ENCODE measurements at regions not wholly inside any gene's neighbourhood (a gene's known extent, or its start where the extent isn't known, plus 50 kb on each side); places are given as distances from the start of the nearest gene placed in this dataset.
A peak's percentile ranks its signal among the peaks of the same experiment; 100 is the strongest.
"Not testable (repeated sequence)": the region's sequence is repeated elsewhere in the genome, so short reads cannot be mapped to it uniquely, and the experiment has no call there.

- DNase-seq, result no peak
Measured at GRCh38 chr14:96688629-96689028, 108.6 kb upstream of the VRK1 start.

DNA sequence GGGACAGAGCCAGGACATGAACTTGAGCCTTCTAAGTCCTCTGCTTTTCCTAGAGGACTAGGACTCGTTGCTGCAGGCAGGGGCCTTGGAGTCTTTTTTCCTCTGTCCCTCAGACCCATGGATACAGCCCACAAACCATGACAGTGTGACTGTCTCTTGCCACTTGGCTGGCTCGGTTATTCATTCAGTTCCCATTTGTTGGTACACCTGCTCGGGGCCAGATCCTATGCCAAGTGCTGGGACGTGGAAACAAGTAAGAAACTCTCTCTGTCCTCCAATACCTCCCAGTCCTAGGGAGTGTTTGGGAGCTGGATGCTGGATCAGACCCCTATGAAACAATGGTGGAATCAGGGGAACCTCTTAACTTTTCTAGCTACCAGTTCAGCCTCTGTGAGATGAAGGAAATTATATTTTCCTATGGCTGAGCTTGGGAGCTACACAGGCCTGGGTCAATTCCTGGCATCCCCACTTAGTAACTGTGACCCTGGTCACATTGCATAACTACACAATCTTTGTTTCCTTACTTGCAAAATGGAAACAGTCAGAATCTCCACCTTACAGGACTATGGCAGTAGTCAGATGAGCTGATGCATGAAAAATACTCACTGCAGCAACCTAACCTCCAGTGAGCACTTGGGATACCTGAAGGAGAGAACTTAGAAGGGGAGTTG lies 106.3 kb upstream of the VRK1 start:
- no peak for DNase-seq

- no peak for DNase-seq
Measured at GRCh38 chr14:96693252-96693820, 103.8 kb upstream of the VRK1 start.

DNA sequence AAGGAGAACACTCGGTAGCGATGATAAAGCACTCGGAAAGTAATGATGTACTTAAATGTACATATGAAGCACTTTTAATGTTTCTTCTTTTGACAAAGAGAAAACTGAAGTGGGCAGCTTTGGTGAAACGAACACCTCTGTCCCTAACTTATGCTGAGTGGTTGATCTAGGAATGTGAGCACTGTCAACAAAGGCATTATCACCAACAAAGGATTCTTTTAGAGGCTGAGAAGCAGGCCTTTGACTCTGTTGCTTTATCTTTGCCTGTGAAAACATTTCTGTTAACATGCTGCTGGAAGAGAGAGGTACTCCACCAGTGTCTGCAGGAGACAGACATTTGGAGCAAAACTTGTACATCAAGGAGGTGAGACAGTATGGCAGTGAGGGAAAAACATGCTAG lies 103.2 kb upstream of the VRK1 start:
- DNase-seq, result no peak

DNA sequence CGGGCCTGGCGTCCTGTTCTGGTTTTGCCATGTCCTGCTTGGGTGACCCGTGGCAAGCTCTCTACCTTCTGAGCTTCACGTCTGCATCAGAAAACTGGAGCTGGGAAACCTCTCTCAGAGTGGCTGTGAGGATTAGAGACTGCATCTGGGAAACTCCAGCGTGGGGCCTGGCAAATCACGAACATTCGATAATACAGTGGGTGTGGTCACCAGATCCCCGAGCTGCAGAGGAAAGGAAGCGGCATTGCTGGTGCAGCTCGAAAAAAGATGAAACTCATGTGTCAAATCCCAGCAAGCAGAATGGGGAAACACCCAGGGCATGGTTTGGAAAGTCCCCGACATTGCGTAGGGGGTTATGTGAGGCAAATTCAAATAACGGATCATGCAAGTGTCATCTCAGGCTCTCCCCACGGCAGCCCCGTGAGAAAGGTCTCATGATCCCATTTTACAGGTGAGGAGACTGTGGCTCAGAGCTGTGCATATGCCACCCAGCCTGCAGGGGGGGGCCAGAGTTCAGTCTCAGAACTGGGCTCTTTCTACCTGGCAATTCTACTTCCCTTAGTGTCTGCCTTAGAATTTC lies 98.1 kb upstream of the VRK1 start:
- no peak for DNase-seq

GRCh38 chr14:96699666-96700065 lies 97.5 kb upstream of the VRK1 start:
- no peak for DNase-seq

DNA sequence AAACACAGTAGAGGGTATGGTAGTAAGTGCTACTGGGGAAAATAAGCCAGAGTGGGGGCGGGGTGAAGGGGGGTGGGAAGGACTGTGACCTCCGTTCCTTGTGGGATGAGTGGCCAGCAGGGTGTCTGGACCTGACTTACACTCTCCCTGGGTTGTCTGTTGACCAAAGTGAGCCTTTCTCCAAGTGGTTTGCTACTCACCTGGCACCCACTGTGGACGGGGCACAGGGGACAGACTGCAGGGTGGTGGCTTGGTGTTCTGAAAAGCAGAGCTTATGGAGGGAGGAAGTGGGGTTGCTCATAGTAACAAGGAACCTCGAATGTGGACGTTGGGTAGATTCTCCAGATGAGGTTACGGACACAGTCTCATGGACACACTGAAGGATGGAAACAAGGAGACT lies 94.4 kb upstream of the VRK1 start:
- DNase-seq, result no peak

DNA sequence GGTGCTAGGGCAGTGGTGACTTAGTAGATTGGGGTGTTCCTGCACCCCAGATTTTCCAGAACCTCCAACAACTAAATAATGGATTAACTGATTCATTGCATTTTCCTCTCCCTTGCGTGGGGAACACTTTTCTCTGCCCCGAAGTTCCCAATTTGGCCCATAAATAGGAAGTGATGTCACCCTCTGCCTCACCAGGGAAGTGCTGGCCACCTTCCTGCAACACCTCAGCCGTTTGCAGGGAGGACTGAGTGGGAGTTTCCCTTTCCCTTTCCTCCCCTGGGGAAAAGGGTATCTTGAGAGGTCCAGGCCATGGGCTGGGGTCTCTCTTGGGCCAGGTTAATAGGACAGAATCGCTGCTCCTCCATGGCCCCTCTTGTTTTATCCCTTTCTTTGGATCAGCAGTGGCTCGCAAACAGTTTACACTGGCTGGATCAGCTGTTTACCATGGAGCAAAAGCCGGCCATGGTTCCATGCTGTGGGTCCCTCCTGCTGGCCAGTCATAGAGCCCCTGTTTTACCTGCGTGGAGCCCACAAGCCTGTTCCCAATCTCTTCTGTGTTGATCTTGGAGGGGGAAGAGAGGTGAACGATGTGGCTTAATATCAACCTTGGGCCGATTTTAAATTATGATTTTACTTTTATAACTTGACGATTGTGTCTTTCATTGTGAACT lies 91.6 kb upstream of the VRK1 start:
- no peak for DNase-seq

DNA sequence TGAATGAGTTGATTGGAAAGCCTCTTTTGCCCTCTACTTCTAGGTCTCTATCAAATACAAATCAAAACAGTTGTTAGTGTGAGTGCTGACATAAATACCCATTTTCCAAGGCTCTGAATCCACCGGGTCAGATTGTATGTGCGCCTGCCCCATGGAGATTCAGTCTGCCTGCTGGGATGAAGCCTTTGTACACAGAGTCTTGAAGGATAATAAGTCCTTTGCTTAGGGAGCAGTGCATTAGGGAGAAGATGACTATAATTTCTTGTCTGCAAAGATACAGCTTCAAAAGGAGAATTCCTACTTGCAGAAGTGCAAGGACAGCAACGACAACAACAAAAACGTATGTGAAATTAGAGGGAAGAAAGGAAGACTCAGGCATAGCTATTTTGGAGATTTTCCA lies 90.3 kb upstream of the VRK1 start:
- no peak for DNase-seq

- DNase-seq, result no peak
Measured at GRCh38 chr14:96710060-96710666, 87.0 kb upstream of the VRK1 start.

DNA sequence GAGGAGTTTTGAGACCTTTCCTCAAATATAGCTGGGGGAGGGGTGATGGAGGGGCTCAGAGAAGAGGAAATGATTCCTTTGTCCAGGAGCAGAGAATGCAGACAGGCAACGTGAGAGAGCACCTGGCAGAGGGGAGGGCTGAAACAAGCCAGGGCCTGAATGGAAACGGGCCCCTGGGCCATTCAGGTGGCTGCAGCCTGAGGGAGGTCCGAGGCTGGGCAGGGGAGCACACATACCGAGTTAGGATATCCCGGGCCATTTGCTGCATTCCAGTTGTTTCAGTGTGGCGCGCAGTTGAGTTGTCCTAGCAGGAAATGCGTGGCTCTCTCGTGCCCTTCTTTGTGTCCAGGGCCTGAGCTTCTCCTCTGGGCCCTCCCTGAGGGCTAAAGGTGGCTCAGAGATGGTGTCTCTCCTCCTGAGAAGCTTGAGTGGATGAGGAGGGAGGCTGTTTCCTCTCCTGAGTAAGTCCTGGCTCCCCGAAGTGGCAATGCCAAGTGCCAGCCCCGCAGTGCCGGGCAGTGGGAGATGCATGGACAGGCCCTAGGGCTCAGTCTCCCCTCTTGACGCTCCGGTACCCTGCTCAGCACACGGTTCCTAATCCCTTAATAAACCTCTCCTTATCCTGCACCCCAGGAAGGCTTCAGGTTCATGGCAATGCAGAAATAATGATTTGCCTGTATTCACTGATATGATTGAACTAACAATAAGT lies 85.5 kb upstream of the VRK1 start:
- no peak for DNase-seq

DNA sequence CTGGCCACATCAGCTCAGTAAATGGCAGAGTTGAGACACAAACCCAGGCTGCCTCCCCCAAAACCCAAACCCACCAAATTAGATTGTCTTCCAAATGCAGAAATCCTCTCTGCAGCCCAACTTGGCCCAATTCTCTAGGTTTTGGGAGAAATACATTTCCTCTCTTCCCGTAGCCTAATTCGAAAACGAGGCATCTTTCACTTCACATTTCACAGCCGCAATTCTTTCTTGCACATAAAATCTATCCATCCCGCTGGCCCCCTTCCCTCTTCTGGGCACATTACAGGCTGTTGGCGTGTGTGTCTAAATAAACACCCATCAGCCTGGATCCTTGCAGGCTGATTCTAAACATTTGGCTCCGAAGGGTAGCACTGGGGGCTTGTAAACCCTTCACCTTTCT lies 83.8 kb upstream of the VRK1 start:
- no peak for DNase-seq

DNA sequence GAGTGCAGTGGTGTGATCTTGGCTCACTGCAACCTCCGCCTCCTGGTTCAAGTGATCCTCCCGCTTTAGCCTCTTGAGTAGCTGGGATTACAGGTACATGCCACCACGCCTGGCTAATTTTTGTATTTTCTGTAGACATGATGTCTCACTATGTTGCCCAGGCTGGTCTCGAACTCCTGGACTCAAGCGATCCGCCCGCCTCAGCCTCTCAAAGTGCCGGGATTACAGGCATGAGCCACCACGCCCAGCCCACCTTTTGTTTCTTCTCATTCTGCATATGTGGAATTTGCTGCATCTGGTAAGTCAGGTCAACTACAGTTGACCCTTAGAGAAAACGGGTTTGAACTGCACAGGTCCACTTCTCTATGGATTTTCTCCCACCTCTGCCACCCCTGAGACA lies 82.6 kb upstream of the VRK1 start:
- DNase-seq, result not testable (repeated sequence)

DNA sequence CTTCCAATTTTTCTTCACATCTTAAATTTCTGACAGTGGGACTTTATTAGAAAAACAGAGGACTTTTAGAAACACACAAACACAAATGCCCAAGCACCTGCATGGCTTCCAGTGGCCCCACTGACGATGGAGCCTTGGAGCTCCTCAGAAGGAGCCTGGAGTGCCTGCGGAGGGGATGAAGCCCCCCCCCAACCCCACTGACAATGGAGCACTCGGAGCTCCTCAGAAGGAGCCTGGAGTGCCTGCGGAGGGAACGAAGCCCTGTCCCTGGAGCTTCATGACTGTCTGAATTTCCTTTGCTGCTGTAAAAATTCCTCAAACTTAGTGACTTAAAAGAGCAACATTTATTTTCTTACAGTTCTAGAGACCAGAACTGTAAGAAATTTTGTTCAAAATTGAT lies 80.1 kb upstream of the VRK1 start:
- DNase-seq, result no peak

DNA sequence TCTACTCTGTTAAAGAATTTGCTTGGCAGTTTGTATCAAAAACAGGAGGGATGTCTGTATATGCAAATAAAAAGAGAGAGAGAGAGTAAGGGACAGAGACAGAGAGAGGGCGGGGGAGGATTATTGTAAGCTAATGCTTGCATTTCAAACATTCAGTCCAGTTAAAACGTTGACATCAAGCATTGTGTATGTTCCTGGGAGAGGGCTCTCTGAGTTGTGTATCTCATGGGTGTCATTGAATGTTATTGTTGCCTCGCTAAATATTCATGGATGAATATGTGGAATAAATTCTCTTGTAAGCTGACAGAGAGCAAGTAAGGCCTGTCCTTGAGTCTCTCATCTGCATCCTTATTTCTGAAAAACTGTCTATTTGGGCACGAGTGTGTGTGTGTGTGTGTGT lies 78.8 kb upstream of the VRK1 start:
- no peak for DNase-seq

GRCh38 chr14:96720702-96721101 lies 76.5 kb upstream of the VRK1 start:
- not testable (repeated sequence) for DNase-seq

DNA sequence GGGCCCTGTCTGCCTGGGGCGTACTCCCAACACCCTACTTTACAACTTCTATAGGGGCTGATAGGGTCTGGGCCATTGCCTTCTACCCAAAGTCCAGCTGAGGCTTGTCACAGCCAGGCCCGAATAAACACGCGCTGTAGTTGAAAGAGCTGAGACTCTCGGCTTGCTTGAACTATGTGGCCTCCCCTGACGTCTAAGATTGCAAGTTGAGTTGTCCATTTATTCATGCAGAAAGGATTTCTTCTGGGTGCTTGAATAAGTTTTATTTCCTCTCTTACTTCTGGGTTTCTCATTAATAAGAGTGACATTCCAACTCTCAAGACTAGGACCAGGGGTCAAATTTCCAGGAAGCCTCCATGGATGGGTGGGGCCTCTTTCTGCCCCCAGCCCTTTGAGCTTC lies 74.4 kb upstream of the VRK1 start:
- DNase-seq, result no peak

DNA sequence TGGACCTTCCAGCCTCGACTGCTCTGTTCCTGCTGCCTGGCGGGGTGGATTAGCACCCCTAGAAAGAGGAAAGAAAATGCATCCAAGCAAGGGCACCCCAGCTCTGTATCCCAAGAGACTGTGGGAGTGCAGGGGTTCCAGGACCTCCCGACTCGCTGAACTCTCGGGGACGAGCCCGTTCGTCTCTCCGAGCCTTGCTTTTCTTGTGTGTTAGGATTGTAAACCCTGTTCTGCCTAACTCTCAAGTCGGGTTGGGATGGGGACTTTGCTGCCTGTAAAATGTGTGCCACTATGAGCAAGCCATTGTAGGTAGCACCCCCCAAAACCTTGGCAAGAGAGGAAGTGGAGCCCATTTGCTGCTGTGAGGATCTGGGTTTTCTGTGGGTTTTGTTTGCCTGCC lies 73.2 kb upstream of the VRK1 start:
- DNase-seq, result no peak

DNA sequence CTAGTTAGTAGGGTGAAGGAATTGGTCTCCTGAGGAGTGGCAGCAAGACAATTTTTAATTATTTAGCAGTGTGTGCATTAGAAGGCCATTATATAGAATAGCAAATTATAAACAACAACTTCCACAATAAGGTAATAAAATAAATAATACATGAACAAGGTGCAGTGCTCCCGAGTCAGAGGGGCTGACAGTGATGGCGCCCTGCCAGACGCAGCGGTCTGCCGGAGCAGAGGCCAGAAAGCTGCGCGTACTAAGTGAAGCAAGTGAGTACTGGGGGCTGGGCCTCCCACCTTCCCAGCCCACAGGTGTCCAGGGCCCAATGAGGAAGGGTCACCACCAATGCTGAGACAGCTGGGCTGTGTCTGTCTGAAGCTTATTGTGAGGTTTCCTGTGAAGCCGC lies 72.0 kb upstream of the VRK1 start:
- no peak for DNase-seq

- no peak for DNase-seq
Measured at GRCh38 chr14:96727073-96727472, 70.1 kb upstream of the VRK1 start.

GRCh38 chr14:96727491-96727890 lies 69.7 kb upstream of the VRK1 start:
- no peak for DNase-seq

- no peak for DNase-seq
Measured at GRCh38 chr14:96727980-96728717, 69.0 kb upstream of the VRK1 start.

GRCh38 chr14:96729889-96730288 lies 67.3 kb upstream of the VRK1 start:
- peak; percentile 26 for DNase-seq

All from NCI-H510A treated with DMSO at 0.1 percent for 48 hours (cell line).